Hippocampal formation (tissue), 2 donors: ENCODE measurements at regions not wholly inside any gene's neighbourhood (a gene's known extent, or its start where the extent isn't known, plus 50 kb on each side); places are given as distances from the start of the nearest gene placed in this dataset.
A peak's percentile ranks its signal among the peaks of the same experiment; 100 is the strongest.

Source experiments
- DNase-seq, 2 donors: peaks; one replicate each; lab custom pipeline; 2025; lab: John Stamatoyannopoulos, UW

DNA sequence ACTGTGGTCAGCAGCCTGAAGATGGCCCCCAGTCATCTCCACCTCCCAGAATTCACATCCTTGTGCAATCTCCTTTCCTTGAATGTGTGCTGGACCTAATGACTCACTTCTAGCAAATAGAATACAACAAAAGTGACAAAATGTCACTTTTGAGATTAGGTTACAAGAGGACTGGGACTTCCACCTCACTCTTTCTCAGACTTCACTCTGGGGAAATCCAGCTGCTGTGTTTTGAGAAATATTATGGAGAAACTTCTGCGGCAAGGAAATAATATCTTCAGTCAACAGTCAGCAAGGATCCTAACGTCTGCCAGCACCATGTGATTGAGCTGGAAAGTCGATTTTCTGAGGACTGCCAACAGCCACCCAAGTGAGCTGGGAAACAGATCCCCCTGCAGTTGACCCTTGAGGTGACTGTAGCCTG is 70.5 kb upstream of the GADD45A start:
- DNase-seq = no peak

DNA sequence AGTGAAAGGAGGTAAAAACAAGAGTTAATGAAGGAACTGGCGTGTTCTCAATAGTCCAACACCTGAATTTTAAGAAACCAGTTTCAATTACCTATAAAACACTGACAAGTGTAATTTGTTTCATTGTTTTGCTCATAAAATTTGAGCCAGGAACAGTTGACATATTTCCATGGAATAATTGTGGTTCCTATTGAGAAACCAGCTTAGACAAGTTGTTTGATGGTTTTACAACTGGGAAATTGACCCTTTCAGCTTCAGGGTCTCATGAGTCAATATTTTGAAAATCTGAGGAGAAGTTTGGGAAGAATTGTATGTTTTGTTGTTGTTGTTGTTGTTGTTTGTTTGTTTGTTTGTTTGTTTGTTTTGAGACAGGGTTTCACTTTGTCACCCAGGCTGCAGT is 69.1 kb upstream of the GADD45A start:
- no peak for DNase-seq

DNA sequence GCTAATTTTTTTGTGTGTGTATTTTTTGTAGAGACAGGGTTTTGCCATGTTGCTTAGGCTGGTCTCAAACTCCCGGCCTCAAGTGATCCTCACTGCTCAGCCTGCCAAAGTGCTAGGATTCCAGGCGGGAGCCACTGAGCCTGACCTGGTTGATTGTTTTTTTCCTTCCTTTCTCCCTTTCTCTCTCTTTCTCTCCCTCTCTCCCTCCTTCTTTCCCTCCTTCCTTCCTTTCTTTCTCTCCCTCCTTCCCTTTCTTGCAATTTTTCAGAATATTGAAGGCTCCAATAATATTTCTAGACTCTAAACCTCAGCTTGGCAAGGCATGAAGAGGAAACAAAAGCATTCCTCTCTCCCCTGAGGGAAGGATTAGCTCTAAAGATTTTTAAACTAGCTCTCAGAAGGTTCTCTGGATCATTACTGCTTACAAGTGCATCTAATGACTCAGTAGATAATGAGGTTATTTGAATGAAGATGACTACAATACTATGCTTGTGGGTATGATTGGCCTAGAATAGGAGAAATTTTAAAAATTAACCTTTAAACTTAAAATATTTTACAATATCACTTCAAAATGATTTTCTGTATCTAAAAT is 68.5 kb upstream of the GADD45A start:
- DNase-seq = no peak

DNA sequence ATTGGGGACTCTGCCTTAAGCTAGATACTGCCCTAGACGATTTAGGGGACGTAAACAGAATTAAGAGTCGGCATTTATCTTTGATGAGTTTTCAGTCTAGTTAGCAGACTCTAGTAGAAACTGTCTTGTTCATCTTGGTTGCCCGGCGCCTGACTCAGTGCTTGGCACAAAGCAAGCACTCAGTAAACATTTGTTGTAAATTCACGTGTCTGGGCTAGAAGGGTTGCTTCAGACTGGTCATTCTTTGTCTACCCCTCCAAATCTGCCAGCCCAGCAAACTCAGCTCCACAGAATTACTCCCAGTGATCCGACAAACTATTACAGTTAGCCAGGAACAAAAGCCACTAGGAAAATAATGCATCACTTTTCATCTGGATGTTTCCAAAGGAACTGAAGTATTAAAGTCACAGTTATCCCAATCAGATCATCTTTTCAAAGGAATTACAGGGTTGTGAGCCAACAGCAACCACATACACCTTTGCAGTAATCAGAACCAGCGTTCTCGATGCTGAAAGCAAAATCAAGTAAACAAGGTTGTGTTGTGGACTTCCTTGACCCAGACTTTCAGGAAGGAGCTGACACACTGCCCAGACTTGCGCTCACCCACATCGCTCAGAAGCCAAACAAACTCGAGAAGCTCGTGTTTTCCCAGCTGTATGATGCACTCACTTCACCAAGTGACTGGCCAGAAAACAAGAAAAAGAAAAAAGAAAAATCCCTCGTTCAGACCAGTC is 66.5 kb upstream of the GADD45A start:
- DNase-seq = peak in 1 of 2 donors; percentile 63

DNA sequence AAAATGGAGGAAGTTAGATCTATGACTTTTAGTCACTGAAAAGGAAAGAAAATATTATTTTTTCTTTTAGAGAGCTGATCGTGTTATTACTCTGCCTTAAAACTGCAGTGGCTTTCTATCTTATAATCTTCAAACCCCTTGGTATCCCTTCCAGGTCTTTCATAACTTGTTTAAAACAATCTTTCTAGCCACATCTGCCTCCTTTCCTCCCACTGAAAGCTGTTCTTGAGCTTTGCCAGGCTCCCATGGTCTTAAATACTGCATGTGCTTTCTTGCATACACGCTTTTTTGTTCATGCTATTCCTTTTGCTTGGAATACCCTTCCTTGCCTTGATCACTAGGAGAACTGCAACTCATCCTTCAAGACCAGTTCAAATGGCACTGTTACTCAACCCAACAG is 65.9 kb upstream of the GADD45A start:
- no peak for DNase-seq

DNA sequence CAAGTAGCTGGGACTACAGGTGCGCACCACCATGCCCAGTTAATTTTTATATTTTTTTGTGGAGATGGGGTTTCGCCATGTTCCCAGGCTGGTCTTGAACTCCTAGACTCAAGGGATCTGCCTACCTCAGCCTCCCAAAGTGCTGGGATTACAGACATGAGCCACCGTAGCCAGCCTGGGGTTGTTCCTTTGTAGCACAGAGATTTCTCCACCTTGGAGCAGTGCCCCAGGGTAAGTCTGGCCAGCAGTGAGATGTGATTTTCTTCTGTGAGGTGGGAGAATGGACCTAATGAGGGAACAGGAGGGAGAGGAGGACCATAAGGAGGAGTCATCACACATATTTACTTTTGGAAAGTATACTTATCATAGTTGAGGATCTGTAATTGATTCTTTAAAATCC is 61.1 kb upstream of the GADD45A start:
- no peak for DNase-seq

DNA sequence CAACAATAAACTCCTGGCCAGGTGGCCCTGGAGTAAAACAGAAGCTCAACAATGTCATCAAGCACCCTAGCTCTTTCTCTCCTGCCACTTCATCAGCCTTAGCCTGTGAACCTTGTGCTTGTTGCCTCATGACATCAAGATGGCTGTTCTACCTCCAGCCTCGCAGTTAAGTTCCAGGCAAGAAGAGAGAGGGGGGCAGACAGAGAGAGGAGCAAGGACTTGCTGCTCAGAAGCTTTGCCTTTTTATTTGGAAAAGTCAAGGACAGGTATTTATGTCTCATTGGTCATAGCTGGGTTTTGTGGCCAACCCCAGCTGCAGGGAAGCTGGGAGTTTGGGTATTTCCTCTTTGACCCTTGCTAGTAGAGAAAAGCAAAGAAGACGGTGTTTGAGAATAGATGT is 60.3 kb upstream of the GADD45A start:
- no peak for DNase-seq

DNA sequence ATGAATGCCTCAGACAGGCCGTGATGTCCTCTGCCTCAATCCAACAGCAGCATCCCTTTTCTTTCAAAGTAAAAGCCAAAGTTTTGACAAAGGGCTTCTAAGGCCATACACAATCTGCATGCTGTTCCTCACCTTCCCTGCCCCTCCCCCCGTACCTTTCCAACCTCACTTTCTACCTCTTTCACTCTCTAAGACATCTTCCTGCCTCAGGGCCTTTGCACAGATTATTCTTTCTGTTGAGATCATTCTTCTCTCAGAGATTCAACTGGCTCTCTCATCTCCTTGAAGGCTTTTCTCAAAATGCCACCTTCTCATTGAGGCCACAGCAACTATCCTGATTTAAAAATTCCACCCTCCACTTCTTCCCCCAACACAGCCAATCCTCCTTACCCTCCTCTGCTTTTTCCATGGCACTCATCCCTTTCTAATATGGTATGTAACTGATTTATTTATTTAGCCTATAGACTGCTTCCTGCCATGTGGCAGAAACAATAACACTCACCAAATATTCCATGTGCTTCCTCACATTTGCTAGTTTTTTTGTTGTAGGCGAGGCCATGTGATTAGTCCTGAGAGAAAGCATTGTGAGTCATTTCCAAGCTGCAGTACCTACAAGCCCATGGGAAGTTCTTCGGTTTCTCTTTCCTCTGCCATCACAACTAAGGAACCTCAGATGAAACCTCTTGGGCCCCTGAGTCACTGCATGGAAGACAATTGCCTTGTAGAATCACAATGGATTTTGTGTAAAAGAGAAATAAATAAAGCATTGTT is 58.7 kb upstream of the GADD45A start:
- no peak for DNase-seq

DNA sequence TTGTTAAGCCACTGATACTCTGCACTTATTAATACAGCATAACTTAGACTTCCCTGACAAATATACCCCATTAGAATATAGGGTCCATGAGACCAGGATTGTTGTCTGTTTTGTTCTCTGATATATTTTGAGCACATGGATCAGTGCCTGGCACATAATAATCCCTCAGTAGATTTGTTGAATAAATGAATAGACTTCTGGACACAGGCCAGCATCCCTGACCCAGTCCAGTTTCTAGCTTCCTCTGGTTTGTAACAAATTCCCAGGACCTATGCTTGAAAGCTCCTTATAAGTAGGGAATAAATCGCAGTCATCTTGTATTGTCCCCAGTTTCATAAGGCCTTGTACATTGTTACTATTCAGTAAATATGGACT is 58.2 kb upstream of the GADD45A start:
- no peak for DNase-seq

DNA sequence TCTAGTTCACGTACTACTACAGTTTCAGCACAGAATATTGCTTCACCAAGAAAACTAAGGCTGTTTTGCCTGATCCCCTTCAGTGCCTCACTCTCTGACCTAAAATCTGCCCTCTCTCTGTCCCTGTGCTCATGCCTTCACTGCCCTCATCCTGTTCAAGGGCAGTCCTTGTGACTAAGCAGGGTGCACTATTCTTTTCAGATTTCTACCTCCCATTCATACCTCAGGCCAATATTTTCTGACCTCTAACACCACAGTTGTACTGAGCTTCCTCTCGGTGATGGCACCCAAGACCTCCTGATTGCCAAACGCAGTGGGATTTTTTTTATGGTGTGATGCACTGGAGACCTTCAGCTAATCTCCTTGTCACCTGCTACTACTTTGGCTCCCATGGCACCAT is 57.7 kb upstream of the GADD45A start:
- DNase-seq = no peak

DNA sequence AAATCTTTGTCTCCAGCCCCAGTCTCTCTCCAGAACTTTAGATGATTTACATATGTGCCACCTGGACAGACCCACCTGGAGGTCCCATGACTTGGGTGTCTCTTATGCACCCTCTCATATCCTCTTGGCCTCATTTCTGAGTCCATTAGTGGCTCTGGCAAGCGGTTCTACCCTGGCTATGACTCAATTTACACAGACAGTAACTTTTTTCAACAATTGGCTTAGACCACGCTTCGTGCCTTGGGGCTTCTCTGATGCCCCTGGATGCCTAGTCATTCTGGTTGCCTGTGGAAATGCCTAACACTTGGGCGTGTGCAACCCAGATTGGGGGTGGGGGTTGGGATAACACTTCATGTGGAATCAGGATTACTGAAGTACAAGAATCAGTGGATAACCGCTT is 57.1 kb upstream of the GADD45A start:
- DNase-seq = no peak

DNA sequence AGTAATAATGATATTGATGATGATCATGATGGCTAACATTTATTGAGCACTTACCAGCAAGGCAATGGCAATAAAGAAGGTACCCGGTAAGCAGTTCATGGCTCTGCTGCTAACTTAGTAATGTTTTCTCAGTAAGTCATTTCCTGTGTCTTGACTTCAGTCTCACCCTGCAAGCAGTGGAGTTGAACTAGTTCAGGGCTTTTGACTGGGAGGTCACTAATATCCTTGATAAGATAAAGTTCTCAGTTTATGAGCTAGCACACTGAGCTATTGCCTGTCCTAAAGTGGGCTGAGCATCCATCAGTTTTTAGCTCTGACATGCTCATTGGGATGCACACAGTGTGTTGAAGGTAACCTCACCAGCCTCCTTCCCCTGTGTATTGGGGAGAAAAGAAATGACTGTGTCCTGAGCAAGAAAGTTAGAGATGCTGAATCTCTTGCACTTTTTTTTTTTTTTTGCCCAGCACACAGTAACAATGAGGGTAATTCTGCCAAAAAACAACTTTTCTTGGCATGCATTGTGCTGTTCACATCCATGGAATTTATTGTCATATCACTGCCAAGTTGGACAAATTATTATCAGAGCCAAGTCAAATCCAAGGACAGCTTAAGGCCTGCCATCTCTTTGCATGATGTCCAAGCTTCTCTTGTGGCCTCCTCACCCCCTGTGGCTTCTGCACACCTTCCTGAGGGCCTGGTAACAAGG is 55.5 kb upstream of the GADD45A start:
- no peak for DNase-seq

DNA sequence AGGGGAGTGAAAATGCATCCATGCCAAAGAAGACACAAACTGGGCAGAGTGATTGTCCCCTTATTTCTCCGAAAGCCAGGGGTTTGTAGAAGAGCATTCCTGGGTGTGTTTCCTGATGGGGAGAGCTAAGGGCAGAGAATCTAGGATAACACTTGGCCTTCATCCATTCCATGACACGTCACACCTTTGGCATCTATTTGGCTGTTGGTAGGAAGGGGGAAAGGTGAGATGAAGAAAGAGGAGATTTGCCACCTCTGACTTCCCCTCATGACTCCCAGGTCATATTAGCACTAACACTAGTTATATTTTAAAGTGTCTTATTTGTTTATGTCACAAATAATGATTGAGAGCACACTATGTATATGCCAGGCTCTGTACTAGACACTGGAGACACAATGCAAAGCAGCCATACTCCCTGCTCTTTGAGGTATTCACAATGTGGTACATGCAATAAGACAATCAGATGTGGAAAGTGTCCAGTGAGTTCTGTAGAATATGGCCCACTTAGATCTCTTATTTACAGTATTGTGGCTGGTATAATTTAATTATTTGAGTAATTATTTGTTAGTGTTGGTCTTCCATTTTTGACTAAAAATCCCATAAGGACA is 54.5 kb upstream of the GADD45A start:
- DNase-seq = no peak

DNA sequence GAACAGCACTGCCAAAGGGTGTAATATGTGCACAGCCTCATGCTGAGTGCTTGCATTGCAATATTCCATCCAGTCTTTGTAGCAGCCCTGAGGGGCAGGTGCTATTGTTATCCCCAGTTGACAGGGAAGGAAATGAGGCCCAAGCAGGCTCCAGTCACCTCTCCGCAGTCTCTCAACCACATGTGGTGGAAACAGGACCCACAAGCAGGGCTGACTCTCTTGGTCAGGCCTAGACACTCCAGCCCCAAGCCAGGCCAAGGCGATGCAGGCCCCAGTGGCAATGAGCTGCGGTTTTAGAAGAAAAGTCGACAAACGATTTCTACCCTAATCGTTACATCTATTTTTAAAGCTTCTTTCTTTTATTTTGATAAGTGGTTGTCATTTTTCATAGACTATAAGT is 52.6 kb upstream of the GADD45A start:
- no peak for DNase-seq

DNA sequence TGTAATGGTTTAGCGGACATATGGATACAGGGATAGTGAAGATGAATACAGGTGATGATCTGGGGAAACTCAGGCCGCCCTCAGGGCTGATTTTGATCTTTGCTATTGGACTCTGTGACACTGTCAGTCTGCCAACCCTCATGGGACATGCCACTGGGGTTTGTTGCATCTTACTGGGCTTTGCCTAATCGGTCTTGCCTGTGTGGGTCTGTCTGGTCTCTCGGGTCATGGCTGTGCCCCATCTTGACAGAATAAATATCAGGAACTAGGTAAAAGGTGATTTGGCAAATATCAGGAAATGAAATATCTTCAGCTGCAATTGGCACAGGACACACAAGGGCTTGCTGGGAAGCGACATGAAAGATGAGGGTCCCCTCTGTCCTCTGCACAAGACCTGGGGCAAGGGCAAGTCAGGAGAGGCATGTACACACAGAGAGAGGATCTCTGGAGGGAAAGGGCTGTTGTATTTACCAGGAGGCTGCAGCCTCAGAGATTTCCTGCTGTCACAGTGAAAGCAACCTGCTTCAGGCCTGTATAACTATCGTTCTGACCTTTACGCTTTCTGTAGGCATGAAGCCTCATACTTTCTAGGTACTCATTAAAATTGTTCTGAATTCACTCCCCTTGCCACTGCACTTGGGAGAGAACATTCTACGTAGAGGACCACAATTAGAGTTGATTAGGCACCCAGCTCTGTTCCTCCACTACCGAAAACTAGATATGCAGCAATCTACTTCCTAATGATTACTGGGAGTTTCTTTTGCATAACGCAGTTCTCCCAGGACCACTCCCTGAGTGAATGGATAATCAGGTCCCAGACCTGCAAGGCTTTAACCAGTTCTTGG is 52.0 kb upstream of the GADD45A start:
- no peak for DNase-seq

DNA sequence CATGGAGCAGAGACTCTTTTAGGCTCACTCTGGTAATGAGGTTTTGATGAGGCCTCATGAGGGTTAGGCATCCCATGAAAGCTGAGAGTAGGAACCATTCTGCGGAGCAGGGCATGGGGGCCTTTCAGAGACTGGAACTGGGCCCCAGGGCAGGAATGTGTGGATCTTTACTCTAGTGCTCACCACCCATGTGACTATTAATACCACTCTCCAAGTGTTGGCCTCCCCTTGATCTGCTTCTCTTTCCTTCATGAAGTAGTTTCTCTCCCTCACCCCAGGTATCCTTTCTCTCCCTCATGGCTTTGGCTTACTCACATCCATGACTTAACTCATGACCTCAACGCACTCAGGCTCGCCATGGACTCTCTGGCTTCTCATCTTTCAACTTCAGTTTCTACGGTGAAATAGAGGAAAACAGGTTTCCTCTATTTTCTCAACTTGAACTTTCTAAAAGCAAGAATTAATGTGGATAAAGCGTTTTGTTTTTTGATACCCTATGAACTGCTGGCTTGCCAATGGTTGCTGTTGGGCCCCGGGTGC is 50.5 kb upstream of the GADD45A start:
- no peak for DNase-seq

DNA sequence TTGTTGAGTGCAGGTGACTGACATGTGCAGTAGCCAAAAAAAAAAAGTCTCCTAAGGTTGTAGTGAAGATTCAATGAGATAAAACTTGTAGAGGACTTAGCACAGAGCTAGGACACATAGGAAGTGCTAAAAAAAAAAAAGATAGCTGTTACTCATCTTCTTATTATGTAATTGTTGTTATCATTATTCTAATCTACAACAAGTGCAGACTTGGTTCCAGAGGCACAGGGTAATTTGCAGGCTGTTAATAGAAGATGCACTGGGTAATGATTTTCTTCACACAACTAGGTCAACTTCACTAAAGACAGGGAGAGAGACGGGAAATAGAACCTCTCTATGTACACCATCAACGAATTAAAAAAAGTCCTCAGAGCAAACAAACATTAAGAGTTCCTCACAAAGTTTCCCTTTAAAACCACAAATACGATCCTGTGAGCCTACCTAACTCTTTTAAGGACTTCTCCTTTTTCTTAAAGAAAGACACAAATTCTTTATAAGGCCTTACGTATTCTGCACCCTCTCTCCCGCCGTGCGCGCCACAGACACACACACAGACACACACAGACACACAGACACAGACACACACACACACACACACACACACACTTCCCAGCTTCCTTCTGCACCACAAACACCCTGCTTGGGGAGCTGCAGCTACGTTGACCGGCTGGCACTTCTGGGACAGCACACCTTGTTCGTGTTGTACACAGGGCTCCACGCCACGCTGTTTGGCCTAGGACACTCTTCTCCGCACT is 49.8 kb upstream of the GADD45A start:
- no peak for DNase-seq
